Prostate gland (tissue), 2 donors: ENCODE measurements at regions not wholly inside any gene's neighbourhood (a gene's known extent, or its start where the extent isn't known, plus 50 kb on each side); places are given as distances from the start of the nearest gene placed in this dataset.
"Not testable (repeated sequence)": the region's sequence is repeated elsewhere in the genome, so short reads cannot be mapped to it uniquely, and the experiment has no call there.

ENCODE experiments used
- DNase-seq: peaks from one replicate; pipeline ENCODE4 v3.0.0-alpha.2; 2019; ENCODE audit warnings: low spot score
- H3K27ac ChIP-seq, 2 donors: fragments of 200-600 bp; sonication (generic); 2 replicates each; pipeline ENCODE4 v1.5.1; 2017 to 2019
- H3K27me3 ChIP-seq: fragments of 200-600 bp; sonication (generic); replicated peaks from 2 replicates; pipeline ENCODE4 v1.5.1; 2019; ENCODE audit not compliant: insufficient read depth
- H3K36me3 ChIP-seq, 2 donors: fragments of 200-600 bp; sonication (generic); 1 replicate in 1 of 2; 2 replicates in 1 of 2; pipeline versions ENCODE4 v1.5.1 to v1.8.1; 2017 to 2019
- H3K4me1 ChIP-seq: fragments of 200-600 bp; sonication (generic); replicated peaks from 2 replicates; pipeline ENCODE4 v1.5.1; 2019
- H3K4me3 ChIP-seq, 2 donors: fragments of 200-600 bp; sonication (generic); 2 replicates each; pipeline ENCODE4 v1.5.1; 2017 to 2019
- H3K9me3 ChIP-seq: fragments of 200-600 bp; sonication (generic); 2 replicates; pipeline ENCODE4 v1.5.1; 2017
- POLR2A ChIP-seq: fragments of 450-650 bp; IDR thresholded peaks from one replicate; pipeline ENCODE4 v1.6.1; 2016; ENCODE audit warnings: antibody characterized with exemption, mild to moderate bottlenecking
- POLR2AphosphoS5 ChIP-seq: sonication (generic); formaldehyde crosslinking; IDR thresholded peaks from one replicate; pipeline ENCODE4 v1.6.1; 2017; ENCODE audit warnings: antibody characterized with exemption
- WGBS: methylation state at CpG from one replicate; pipeline ENCODE4 v1.1.5; 2018; 5-methylcytosine and 5-hydroxymethylcytosine counted together
- intact Hi-C: fragments of 100-400 bp; cut with DNase I; formaldehyde crosslinking; loops from one replicate; pipeline ENCODE4 v1.14.2; 2022
- TF ChIP-seq, protein P1 (sequence below), 4 experiments: fragments of 200-600 bp in 2 of 4; fragments of 450-650 bp in 2 of 4; sonication (generic) in 2 of 4; IDR thresholded peaks; 1 replicate in 3 of 4; 2 replicates in 1 of 4; pipeline ENCODE4 v1.5.1; 2016 to 2019; ENCODE audit warnings: antibody characterized with exemption in 4 of 4, mild to moderate bottlenecking in 2 of 4, moderate library complexity in 2 of 4

- no peaks in the 10 kb centered on the region for H3K27me3 ChIP-seq
- no peak for DNase-seq
- no peak for TF ChIP-seq POLR2AphosphoS5
- TF ChIP-seq, protein P1, sequence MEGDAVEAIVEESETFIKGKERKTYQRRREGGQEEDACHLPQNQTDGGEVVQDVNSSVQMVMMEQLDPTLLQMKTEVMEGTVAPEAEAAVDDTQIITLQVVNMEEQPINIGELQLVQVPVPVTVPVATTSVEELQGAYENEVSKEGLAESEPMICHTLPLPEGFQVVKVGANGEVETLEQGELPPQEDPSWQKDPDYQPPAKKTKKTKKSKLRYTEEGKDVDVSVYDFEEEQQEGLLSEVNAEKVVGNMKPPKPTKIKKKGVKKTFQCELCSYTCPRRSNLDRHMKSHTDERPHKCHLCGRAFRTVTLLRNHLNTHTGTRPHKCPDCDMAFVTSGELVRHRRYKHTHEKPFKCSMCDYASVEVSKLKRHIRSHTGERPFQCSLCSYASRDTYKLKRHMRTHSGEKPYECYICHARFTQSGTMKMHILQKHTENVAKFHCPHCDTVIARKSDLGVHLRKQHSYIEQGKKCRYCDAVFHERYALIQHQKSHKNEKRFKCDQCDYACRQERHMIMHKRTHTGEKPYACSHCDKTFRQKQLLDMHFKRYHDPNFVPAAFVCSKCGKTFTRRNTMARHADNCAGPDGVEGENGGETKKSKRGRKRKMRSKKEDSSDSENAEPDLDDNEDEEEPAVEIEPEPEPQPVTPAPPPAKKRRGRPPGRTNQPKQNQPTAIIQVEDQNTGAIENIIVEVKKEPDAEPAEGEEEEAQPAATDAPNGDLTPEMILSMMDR (IDR thresholded peaks at IDR 0.05): no peak
- TF ChIP-seq POLR2A: no peak
- no peaks in the 10 kb centered on the region for H3K36me3 ChIP-seq
- H3K4me1 ChIP-seq: no peaks in the 10 kb centered on the region
- H3K4me3 ChIP-seq: no peak overlapping the region
- no peaks in the 10 kb centered on the region for H3K9me3 ChIP-seq
- intact Hi-C loops: no loop called here
- H3K27ac ChIP-seq: no peak overlapping the region
Measured at GRCh38 chr11:92002568-92002967, 222.1 kb upstream of the FAT3 start.

- no peaks in the 10 kb centered on the region for H3K36me3 ChIP-seq
- DNase-seq: no peak
- intact Hi-C loops: no loop called here
- H3K27me3 ChIP-seq: no peaks in the 10 kb centered on the region
- no peak overlapping the region for H3K4me3 ChIP-seq
- 94% methylated on average over 2 of the region's 2 CpGs for WGBS
- no peaks in the 10 kb centered on the region for H3K4me1 ChIP-seq
- TF ChIP-seq POLR2AphosphoS5 (no peak), POLR2A (no peak)
- TF ChIP-seq, protein P1 (IDR thresholded peaks at IDR 0.05): no peak
- no peak overlapping the region for H3K27ac ChIP-seq
- no peaks in the 10 kb centered on the region for H3K9me3 ChIP-seq
Measured at GRCh38 chr11:91998481-91998880, 226.1 kb upstream of the FAT3 start.

- WGBS: 19% methylated on average over 6 of the region's 6 CpGs
- Histone ChIP-seq H3K27me3 (no peaks in the 10 kb centered on the region), H3K27ac (no peak overlapping the region), H3K4me1 (no peaks in the 10 kb centered on the region), H3K36me3 (no peaks in the 10 kb centered on the region), H3K9me3 (no peaks in the 10 kb centered on the region), H3K4me3 (no peak overlapping the region)
- no peak for DNase-seq
- TF ChIP-seq, protein P1 (IDR thresholded peaks at IDR 0.05): no peak
- TF ChIP-seq POLR2A: no peak
- TF ChIP-seq POLR2AphosphoS5: no peak
- intact Hi-C loops: no loop called here
Measured at GRCh38 chr11:91997226-91997625, 227.4 kb upstream of the FAT3 start.

DNA sequence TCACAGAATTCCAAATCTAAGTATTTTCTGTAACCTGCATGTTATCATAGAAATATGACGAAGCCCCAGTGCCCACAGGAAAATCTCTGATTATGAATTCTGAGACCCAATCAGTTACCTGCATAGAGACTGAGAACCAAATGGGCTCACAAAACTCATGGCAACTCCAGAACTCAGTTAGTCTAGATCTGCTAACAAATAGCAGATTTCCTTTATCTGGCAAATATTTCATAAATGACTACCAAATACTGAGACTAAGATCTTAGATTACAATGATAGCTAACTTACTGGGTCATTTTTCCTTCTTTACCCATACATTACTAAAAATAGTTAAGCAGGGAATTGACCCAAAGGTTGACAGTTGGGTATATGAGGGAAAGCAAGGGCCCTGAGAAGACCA is 228.1 kb upstream of the FAT3 start:
- intact Hi-C loops: no loop called here
- Histone ChIP-seq H3K4me3 (no peak overlapping the region), H3K27me3 (no peaks in the 10 kb centered on the region), H3K9me3 (no peaks in the 10 kb centered on the region), H3K36me3 (no peaks in the 10 kb centered on the region), H3K27ac (no peak overlapping the region), H3K4me1 (no peaks in the 10 kb centered on the region)
- no peak for DNase-seq
- 97% methylated on average over 1 of the region's 1 CpG for WGBS
- TF ChIP-seq, protein P1 (IDR thresholded peaks at IDR 0.05): no peak
- TF ChIP-seq POLR2AphosphoS5 (no peak), POLR2A (no peak)

GRCh38 chr11:91988443-91988842 is 236.2 kb upstream of the FAT3 start:
- H3K9me3 ChIP-seq, DNase-seq, H3K27ac ChIP-seq, H3K4me1 ChIP-seq, H3K27me3 ChIP-seq, intact Hi-C loops, H3K36me3 ChIP-seq, H3K4me3 ChIP-seq: not testable (repeated sequence)

- H3K9me3 ChIP-seq: no peaks in the 10 kb centered on the region
- no peaks in the 10 kb centered on the region for H3K27me3 ChIP-seq
- no peak for TF ChIP-seq POLR2A
- TF ChIP-seq, protein P1 (IDR thresholded peaks at IDR 0.05): no peak
- TF ChIP-seq POLR2AphosphoS5: no peak
- H3K4me1 ChIP-seq: no peaks in the 10 kb centered on the region
- no peaks in the 10 kb centered on the region for H3K36me3 ChIP-seq
- no peak overlapping the region for H3K4me3 ChIP-seq
- DNase-seq: no peak
- no peak overlapping the region for H3K27ac ChIP-seq
- intact Hi-C loops: no loop called here
Measured at GRCh38 chr11:91986218-91986617, 238.4 kb upstream of the FAT3 start.
